ENCODE measurements at regions not wholly inside any gene's neighbourhood (a gene's known extent, or its start where the extent isn't known, plus 50 kb on each side); places are given as distances from the start of the nearest gene placed in this dataset.

DNA sequence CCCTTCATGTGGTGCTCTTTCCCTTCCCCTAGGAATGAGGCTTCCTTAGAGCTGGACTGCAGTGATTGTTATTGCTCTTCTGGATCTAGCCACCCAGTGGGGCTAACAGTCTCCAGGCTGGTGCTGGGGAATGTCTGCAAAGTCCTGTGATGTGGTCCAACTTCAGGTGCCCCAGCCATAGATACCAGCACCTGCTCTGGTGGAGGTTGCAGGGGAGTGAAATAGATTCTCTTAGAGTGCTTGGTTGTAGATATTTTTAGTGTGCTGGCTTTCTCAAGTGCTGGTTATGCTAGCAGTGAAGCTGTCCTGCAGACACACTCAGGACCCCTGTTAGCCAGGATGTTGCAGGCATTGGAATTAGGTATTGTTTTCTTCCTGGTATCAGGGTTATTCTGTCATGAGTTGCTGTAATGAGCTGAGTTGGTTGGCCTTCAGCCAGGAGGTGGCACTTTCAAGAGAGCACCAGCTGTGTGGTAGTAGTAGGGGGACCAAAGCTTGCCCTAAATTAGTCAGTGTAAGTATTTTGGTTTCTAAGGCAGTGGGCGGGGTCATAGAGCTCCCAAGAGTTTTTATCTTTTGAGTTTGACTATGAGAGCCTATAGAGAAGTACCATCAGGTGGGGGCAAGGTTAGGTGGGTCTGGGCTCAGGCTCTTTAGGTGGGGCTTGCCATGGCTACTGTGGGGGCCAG is 317.5 kb upstream of the SGO1 start:
- Mint-ChIP-seq H3K9me3 (peaks cover 29% of the 10 kb centered on the region), H3K4me1 (no peaks in the 10 kb centered on the region), H3K27ac (no peak overlapping the region), H3K27me3 (ENCODE audit: low read depth) (no peaks in the 10 kb centered on the region), H3K36me3 (no peaks in the 10 kb centered on the region), H3K4me3 (no peak overlapping the region)
- DNase-seq (ENCODE audit: low spot score) (no peak), ATAC-seq (no peak)
- ChIA-PET POLR2A (no interaction called here), CTCF (no interaction called here)
- TF ChIP-seq ZNF138 (CRISPR knock-in tag; conservative IDR thresholded peaks at IDR 0.05) (no peak), HMGA2 (CRISPR knock-in tag; IDR thresholded peaks at IDR 0.05) (no peak), ZNF219 (CRISPR knock-in tag; IDR thresholded peaks at IDR 0.05; ENCODE audit: borderline replicate concordance) (no peak)
- TF ChIP-seq, protein P1, sequence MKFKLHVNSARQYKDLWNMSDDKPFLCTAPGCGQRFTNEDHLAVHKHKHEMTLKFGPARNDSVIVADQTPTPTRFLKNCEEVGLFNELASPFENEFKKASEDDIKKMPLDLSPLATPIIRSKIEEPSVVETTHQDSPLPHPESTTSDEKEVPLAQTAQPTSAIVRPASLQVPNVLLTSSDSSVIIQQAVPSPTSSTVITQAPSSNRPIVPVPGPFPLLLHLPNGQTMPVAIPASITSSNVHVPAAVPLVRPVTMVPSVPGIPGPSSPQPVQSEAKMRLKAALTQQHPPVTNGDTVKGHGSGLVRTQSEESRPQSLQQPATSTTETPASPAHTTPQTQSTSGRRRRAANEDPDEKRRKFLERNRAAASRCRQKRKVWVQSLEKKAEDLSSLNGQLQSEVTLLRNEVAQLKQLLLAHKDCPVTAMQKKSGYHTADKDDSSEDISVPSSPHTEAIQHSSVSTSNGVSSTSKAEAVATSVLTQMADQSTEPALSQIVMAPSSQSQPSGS (CRISPR knock-in tag; IDR thresholded peaks at IDR 0.05; ENCODE audit: borderline replicate concordance, low read depth), result no peak
- TF ChIP-seq, protein P2, sequence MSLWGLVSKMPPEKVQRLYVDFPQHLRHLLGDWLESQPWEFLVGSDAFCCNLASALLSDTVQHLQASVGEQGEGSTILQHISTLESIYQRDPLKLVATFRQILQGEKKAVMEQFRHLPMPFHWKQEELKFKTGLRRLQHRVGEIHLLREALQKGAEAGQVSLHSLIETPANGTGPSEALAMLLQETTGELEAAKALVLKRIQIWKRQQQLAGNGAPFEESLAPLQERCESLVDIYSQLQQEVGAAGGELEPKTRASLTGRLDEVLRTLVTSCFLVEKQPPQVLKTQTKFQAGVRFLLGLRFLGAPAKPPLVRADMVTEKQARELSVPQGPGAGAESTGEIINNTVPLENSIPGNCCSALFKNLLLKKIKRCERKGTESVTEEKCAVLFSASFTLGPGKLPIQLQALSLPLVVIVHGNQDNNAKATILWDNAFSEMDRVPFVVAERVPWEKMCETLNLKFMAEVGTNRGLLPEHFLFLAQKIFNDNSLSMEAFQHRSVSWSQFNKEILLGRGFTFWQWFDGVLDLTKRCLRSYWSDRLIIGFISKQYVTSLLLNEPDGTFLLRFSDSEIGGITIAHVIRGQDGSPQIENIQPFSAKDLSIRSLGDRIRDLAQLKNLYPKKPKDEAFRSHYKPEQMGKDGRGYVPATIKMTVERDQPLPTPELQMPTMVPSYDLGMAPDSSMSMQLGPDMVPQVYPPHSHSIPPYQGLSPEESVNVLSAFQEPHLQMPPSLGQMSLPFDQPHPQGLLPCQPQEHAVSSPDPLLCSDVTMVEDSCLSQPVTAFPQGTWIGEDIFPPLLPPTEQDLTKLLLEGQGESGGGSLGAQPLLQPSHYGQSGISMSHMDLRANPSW (CRISPR knock-in tag; conservative IDR thresholded peaks at IDR 0.05; ENCODE audit: low read depth), result no peak
- TF ChIP-seq, protein P3, sequence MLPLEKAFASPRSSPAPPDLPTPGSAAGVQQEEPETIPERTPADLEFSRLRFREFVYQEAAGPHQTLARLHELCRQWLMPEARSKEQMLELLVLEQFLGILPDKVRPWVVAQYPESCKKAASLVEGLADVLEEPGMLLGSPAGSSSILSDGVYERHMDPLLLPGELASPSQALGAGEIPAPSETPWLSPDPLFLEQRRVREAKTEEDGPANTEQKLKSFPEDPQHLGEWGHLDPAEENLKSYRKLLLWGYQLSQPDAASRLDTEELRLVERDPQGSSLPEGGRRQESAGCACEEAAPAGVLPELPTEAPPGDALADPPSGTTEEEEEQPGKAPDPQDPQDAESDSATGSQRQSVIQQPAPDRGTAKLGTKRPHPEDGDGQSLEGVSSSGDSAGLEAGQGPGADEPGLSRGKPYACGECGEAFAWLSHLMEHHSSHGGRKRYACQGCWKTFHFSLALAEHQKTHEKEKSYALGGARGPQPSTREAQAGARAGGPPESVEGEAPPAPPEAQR (CRISPR knock-in tag; IDR thresholded peaks at IDR 0.05), result no peak

DNA sequence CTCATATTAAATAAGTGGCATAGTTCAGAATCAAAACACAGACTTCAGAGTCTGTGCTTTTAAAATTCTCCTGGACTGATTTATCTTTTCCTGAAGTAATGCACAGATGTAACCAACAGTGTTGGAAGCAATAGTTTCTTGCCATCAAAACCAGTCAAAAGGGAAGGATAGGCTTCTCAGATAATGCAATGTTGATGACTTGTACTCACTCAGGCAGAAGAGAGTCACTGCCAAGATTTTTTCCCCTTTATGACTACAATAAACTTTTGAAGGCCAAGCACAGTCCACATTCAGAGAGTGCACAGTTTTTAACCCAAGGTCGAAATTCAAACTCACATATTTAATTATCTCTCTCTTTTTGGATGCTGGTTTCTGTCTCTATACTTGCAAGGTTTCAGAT is 305.0 kb upstream of the SGO1 start:
- ChIA-PET CTCF (no interaction called here), POLR2A (no interaction called here)
- no peak for ATAC-seq
- DNase-seq (ENCODE audit: low spot score), result no peak
- Mint-ChIP-seq H3K4me3 (no peak overlapping the region), H3K4me1 (peaks cover 13% of the 10 kb centered on the region), H3K9me3 (peaks cover 14% of the 10 kb centered on the region), H3K27ac (peak overlapping the region; percentile 25; the same call in 1 of the 2 replicates), H3K27me3 (ENCODE audit: low read depth) (no peaks in the 10 kb centered on the region), H3K36me3 (no peaks in the 10 kb centered on the region; the same call in 1 of the 2 replicates)
- TF ChIP-seq TCF7 (CRISPR knock-in tag; IDR thresholded peaks at IDR 0.05; ENCODE audit: low read depth) (no peak), SP1 (CRISPR knock-in tag; conservative IDR thresholded peaks at IDR 0.05) (no peak), ZNF671 (CRISPR knock-in tag; IDR thresholded peaks at IDR 0.05) (no peak), ZNF121 (CRISPR knock-in tag; IDR thresholded peaks at IDR 0.05) (no peak), PRRX2 (CRISPR knock-in tag; IDR thresholded peaks at IDR 0.05) (no peak), ESRRA (CRISPR knock-in tag; IDR thresholded peaks at IDR 0.05; ENCODE audit: borderline replicate concordance) (no peak), ZNF138 (CRISPR knock-in tag; conservative IDR thresholded peaks at IDR 0.05) (no peak)
- TF ChIP-seq, protein P4, sequence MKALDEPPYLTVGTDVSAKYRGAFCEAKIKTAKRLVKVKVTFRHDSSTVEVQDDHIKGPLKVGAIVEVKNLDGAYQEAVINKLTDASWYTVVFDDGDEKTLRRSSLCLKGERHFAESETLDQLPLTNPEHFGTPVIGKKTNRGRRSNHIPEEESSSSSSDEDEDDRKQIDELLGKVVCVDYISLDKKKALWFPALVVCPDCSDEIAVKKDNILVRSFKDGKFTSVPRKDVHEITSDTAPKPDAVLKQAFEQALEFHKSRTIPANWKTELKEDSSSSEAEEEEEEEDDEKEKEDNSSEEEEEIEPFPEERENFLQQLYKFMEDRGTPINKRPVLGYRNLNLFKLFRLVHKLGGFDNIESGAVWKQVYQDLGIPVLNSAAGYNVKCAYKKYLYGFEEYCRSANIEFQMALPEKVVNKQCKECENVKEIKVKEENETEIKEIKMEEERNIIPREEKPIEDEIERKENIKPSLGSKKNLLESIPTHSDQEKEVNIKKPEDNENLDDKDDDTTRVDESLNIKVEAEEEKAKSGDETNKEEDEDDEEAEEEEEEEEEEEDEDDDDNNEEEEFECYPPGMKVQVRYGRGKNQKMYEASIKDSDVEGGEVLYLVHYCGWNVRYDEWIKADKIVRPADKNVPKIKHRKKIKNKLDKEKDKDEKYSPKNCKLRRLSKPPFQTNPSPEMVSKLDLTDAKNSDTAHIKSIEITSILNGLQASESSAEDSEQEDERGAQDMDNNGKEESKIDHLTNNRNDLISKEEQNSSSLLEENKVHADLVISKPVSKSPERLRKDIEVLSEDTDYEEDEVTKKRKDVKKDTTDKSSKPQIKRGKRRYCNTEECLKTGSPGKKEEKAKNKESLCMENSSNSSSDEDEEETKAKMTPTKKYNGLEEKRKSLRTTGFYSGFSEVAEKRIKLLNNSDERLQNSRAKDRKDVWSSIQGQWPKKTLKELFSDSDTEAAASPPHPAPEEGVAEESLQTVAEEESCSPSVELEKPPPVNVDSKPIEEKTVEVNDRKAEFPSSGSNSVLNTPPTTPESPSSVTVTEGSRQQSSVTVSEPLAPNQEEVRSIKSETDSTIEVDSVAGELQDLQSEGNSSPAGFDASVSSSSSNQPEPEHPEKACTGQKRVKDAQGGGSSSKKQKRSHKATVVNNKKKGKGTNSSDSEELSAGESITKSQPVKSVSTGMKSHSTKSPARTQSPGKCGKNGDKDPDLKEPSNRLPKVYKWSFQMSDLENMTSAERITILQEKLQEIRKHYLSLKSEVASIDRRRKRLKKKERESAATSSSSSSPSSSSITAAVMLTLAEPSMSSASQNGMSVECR (CRISPR knock-in tag; IDR thresholded peaks at IDR 0.05; ENCODE audit: borderline replicate concordance), result no peak
- TF ChIP-seq, protein P5, sequence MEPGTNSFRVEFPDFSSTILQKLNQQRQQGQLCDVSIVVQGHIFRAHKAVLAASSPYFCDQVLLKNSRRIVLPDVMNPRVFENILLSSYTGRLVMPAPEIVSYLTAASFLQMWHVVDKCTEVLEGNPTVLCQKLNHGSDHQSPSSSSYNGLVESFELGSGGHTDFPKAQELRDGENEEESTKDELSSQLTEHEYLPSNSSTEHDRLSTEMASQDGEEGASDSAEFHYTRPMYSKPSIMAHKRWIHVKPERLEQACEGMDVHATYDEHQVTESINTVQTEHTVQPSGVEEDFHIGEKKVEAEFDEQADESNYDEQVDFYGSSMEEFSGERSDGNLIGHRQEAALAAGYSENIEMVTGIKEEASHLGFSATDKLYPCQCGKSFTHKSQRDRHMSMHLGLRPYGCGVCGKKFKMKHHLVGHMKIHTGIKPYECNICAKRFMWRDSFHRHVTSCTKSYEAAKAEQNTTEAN (CRISPR knock-in tag; IDR thresholded peaks at IDR 0.05), result no peak
- TF ChIP-seq, protein P6, sequence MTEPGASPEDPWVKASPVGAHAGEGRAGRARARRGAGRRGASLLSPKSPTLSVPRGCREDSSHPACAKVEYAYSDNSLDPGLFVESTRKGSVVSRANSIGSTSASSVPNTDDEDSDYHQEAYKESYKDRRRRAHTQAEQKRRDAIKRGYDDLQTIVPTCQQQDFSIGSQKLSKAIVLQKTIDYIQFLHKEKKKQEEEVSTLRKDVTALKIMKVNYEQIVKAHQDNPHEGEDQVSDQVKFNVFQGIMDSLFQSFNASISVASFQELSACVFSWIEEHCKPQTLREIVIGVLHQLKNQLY (CRISPR knock-in tag; IDR thresholded peaks at IDR 0.05), result no peak
- TF ChIP-seq, protein P7, sequence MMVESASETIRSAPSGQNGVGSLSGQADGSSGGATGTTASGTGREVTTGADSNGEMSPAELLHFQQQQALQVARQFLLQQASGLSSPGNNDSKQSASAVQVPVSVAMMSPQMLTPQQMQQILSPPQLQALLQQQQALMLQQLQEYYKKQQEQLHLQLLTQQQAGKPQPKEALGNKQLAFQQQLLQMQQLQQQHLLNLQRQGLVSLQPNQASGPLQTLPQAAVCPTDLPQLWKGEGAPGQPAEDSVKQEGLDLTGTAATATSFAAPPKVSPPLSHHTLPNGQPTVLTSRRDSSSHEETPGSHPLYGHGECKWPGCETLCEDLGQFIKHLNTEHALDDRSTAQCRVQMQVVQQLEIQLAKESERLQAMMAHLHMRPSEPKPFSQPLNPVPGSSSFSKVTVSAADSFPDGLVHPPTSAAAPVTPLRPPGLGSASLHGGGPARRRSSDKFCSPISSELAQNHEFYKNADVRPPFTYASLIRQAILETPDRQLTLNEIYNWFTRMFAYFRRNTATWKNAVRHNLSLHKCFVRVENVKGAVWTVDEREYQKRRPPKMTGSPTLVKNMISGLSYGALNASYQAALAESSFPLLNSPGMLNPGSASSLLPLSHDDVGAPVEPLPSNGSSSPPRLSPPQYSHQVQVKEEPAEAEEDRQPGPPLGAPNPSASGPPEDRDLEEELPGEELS (CRISPR knock-in tag; IDR thresholded peaks at IDR 0.05), result no peak
- TF ChIP-seq, protein P8, sequence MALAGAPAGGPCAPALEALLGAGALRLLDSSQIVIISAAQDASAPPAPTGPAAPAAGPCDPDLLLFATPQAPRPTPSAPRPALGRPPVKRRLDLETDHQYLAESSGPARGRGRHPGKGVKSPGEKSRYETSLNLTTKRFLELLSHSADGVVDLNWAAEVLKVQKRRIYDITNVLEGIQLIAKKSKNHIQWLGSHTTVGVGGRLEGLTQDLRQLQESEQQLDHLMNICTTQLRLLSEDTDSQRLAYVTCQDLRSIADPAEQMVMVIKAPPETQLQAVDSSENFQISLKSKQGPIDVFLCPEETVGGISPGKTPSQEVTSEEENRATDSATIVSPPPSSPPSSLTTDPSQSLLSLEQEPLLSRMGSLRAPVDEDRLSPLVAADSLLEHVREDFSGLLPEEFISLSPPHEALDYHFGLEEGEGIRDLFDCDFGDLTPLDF (CRISPR knock-in tag; IDR thresholded peaks at IDR 0.05), result no peak
